ENCODE measurements at regions not wholly inside any gene's neighbourhood (a gene's known extent, or its start where the extent isn't known, plus 50 kb on each side); places are given as distances from the start of the nearest gene placed in this dataset.

- no peak overlapping the region for H3K4me2 ChIP-seq
- no peaks in the 10 kb centered on the region for H3K4me1 ChIP-seq (ENCODE audit: low read depth, poor library complexity, severe bottlenecking)
- no peaks in the 10 kb centered on the region for H3K36me3 ChIP-seq (ENCODE audit: insufficient read depth)
- H4K20me1 ChIP-seq (ENCODE audit: insufficient read depth), result no peaks in the 10 kb centered on the region
- TF ChIP-seq CTCF (conservative IDR thresholded peaks at IDR 0.05; ENCODE audit: low read depth, low read length), result no peak
- H3K4me3 ChIP-seq (IDR thresholded peaks at IDR 0.05; ENCODE audit: insufficient read depth, low read depth, low read length), result no peak overlapping the region
- H3K27me3 ChIP-seq (ENCODE audit: insufficient read depth, low read depth), result no peaks in the 10 kb centered on the region
- H3K79me2 ChIP-seq (ENCODE audit: insufficient read depth, low read depth), result no peaks in the 10 kb centered on the region
- no peak overlapping the region for H3K27ac ChIP-seq
- H3K9ac ChIP-seq, result no peak overlapping the region
- no peak overlapping the region for H2AFZ ChIP-seq (ENCODE audit: low read depth)
Observed at GRCh38 chrX:107565931-107566603, 62.2 kb upstream of the PRPS1 start.

GRCh38 chrX:107566604-107567262, 61.6 kb upstream of the PRPS1 start:
- Histone ChIP-seq H4K20me1 (ENCODE audit: insufficient read depth) (no peaks in the 10 kb centered on the region), H3K79me2 (ENCODE audit: insufficient read depth, low read depth) (no peaks in the 10 kb centered on the region), H2AFZ (ENCODE audit: low read depth) (no peak overlapping the region), H3K9ac (no peak overlapping the region), H3K36me3 (ENCODE audit: insufficient read depth) (no peaks in the 10 kb centered on the region), H3K4me3 (IDR thresholded peaks at IDR 0.05; ENCODE audit: insufficient read depth, low read depth, low read length) (no peak overlapping the region), H3K4me1 (ENCODE audit: low read depth, poor library complexity, severe bottlenecking) (no peaks in the 10 kb centered on the region), H3K4me2 (no peak overlapping the region), H3K27ac (no peak overlapping the region), H3K27me3 (ENCODE audit: insufficient read depth, low read depth) (no peaks in the 10 kb centered on the region)
- TF ChIP-seq CTCF (conservative IDR thresholded peaks at IDR 0.05; ENCODE audit: low read depth, low read length), result no peak

GRCh38 chrX:107567370-107567769, 60.9 kb upstream of the PRPS1 start:
- Histone ChIP-seq H3K4me2 (no peak overlapping the region), H3K36me3 (ENCODE audit: insufficient read depth) (no peaks in the 10 kb centered on the region), H4K20me1 (ENCODE audit: insufficient read depth) (no peaks in the 10 kb centered on the region), H3K4me1 (ENCODE audit: low read depth, poor library complexity, severe bottlenecking) (no peaks in the 10 kb centered on the region), H3K27me3 (ENCODE audit: insufficient read depth, low read depth) (no peaks in the 10 kb centered on the region), H3K27ac (no peak overlapping the region), H3K4me3 (IDR thresholded peaks at IDR 0.05; ENCODE audit: insufficient read depth, low read depth, low read length) (no peak overlapping the region), H3K9ac (no peak overlapping the region), H3K79me2 (ENCODE audit: insufficient read depth, low read depth) (no peaks in the 10 kb centered on the region), H2AFZ (ENCODE audit: low read depth) (no peak overlapping the region)
- TF ChIP-seq CTCF (conservative IDR thresholded peaks at IDR 0.05; ENCODE audit: low read depth, low read length), result no peak

- Histone ChIP-seq H3K27me3 (ENCODE audit: insufficient read depth, low read depth) (no peaks in the 10 kb centered on the region), H3K4me1 (ENCODE audit: low read depth, poor library complexity, severe bottlenecking) (no peaks in the 10 kb centered on the region), H3K4me3 (IDR thresholded peaks at IDR 0.05; ENCODE audit: insufficient read depth, low read depth, low read length) (no peak overlapping the region), H4K20me1 (ENCODE audit: insufficient read depth) (no peaks in the 10 kb centered on the region), H2AFZ (ENCODE audit: low read depth) (no peak overlapping the region), H3K36me3 (ENCODE audit: insufficient read depth) (no peaks in the 10 kb centered on the region), H3K79me2 (ENCODE audit: insufficient read depth, low read depth) (no peaks in the 10 kb centered on the region), H3K9ac (no peak overlapping the region), H3K27ac (no peak overlapping the region), H3K4me2 (no peak overlapping the region)
- TF ChIP-seq CTCF (conservative IDR thresholded peaks at IDR 0.05; ENCODE audit: low read depth, low read length), result no peak
Observed at GRCh38 chrX:107571296-107571998, 56.9 kb upstream of the PRPS1 start.
